Esophagus squamous epithelium (tissue), 4 donors: ENCODE measurements at regions not wholly inside any gene's neighbourhood (a gene's known extent, or its start where the extent isn't known, plus 50 kb on each side); places are given as distances from the start of the nearest gene placed in this dataset.

Source experiments
- POLR2A ChIP-seq, 4 donors: fragments of 450-650 bp; IDR thresholded peaks; one replicate each; pipeline ENCODE4 v1.6.1; 2017; ENCODE audit warnings: antibody characterized with exemption in 4 of 4, mild to moderate bottlenecking in 4 of 4, moderate library complexity in 3 of 4
- TF ChIP-seq, protein P1 (sequence below), 6 experiments: fragments of 450-650 bp in 4 of 6; fragments of 200-600 bp in 2 of 6; sonication (generic) in 2 of 6; IDR thresholded peaks; one replicate each; pipeline ENCODE4 v1.5.1; 2016 to 2019; ENCODE audit warnings: antibody characterized with exemption in 6 of 6, mild to moderate bottlenecking in 4 of 6, moderate library complexity in 4 of 6

DNA sequence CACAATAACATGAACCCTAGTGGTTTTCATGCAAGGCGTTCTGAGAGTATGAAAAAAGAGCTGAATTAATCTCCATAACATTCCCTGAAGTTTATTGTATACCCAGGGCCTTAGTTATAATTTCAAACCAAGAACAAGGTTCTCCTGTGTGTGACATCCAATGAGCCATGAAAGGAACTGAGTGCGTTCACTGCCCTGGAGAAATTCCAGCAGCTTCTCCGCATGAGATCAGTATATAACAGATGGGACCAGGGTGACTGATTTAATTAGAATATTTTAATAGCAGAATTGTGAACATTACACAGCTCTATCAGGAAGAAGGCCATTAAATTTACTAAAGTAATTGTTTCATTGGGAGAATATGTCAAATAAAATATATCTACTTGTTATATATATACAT, 1190.5 kb upstream of the SLC10A2 start:
- TF ChIP-seq, protein P1, sequence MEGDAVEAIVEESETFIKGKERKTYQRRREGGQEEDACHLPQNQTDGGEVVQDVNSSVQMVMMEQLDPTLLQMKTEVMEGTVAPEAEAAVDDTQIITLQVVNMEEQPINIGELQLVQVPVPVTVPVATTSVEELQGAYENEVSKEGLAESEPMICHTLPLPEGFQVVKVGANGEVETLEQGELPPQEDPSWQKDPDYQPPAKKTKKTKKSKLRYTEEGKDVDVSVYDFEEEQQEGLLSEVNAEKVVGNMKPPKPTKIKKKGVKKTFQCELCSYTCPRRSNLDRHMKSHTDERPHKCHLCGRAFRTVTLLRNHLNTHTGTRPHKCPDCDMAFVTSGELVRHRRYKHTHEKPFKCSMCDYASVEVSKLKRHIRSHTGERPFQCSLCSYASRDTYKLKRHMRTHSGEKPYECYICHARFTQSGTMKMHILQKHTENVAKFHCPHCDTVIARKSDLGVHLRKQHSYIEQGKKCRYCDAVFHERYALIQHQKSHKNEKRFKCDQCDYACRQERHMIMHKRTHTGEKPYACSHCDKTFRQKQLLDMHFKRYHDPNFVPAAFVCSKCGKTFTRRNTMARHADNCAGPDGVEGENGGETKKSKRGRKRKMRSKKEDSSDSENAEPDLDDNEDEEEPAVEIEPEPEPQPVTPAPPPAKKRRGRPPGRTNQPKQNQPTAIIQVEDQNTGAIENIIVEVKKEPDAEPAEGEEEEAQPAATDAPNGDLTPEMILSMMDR (IDR thresholded peaks at IDR 0.05): no peak
- TF ChIP-seq POLR2A (IDR thresholded peaks at IDR 0.05): no peak
